ENCODE measurements at regions not wholly inside any gene's neighbourhood (a gene's known extent, or its start where the extent isn't known, plus 50 kb on each side); places are given as distances from the start of the nearest gene placed in this dataset.
A peak's percentile ranks its signal among the peaks of the same experiment; 100 is the strongest.

- Histone ChIP-seq H3K4me3 (ENCODE audit: low read depth in 1 of 3, low read length in 3 of 3) (no peak overlapping the region), H3K27ac (ENCODE audit: low read depth in 1 of 2, low read length in 2 of 2) (no peak overlapping the region), H3K9ac (ENCODE audit: low read depth in 1 of 2, low read length in 2 of 2) (no peak overlapping the region), H3K9me3 (ENCODE audit: control insufficient read depth in 4 of 4, low read length in 3 of 4) (no peaks in the 10 kb centered on the region), H3K36me3 (ENCODE audit: control insufficient read depth in 4 of 4, insufficient read depth in 3 of 4, low read depth in 1 of 4, low read length in 3 of 4) (no peaks in the 10 kb centered on the region), H3K4me1 (ENCODE audit: control insufficient read depth in 4 of 4, insufficient read depth in 4 of 4, low read length in 3 of 4) (no peaks in the 10 kb centered on the region), H3K27me3 (ENCODE audit: control insufficient read depth in 4 of 4, insufficient read depth in 4 of 4, low read length in 3 of 4) (no peaks in the 10 kb centered on the region)
- TF ChIP-seq RAD21 (IDR thresholded peaks at IDR 0.05), result peak in 1 of 2 donors; percentile 66
- TF ChIP-seq, protein P1, sequence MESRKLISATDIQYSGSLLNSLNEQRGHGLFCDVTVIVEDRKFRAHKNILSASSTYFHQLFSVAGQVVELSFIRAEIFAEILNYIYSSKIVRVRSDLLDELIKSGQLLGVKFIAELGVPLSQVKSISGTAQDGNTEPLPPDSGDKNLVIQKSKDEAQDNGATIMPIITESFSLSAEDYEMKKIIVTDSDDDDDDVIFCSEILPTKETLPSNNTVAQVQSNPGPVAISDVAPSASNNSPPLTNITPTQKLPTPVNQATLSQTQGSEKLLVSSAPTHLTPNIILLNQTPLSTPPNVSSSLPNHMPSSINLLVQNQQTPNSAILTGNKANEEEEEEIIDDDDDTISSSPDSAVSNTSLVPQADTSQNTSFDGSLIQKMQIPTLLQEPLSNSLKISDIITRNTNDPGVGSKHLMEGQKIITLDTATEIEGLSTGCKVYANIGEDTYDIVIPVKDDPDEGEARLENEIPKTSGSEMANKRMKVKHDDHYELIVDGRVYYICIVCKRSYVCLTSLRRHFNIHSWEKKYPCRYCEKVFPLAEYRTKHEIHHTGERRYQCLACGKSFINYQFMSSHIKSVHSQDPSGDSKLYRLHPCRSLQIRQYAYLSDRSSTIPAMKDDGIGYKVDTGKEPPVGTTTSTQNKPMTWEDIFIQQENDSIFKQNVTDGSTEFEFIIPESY (IDR thresholded peaks at IDR 0.05), result no peak
- no peak for TF ChIP-seq HNF4A (conservative IDR thresholded peaks at IDR 0.05)
- peak; percentile 12 for TF ChIP-seq CTCF (IDR thresholded peaks at IDR 0.05; ENCODE audit: low read depth, low read length, missing input control)
- no peak for DNase-seq (ENCODE audit: low spot score)
- WGBS, result 99% methylated on average over 2 of the region's 2 CpGs
Observed at GRCh38 chrY:19015854-19016253, 242.3 kb upstream of the HSFY2 start.

GRCh38 chrY:19015213-19015612 lies 241.7 kb upstream of the HSFY2 start:
- no peak for TF ChIP-seq SP1 (IDR thresholded peaks at IDR 0.05)
- Histone ChIP-seq H3K4me1 (ENCODE audit: control insufficient read depth in 4 of 4, insufficient read depth in 4 of 4, low read length in 3 of 4) (no peaks in the 10 kb centered on the region), H3K4me3 (ENCODE audit: low read depth in 1 of 3, low read length in 3 of 3) (no peak overlapping the region), H3K9ac (ENCODE audit: low read depth in 1 of 2, low read length in 2 of 2) (no peak overlapping the region), H3K9me3 (ENCODE audit: control insufficient read depth in 4 of 4, low read length in 3 of 4) (no peaks in the 10 kb centered on the region), H3K27ac (ENCODE audit: low read depth in 1 of 2, low read length in 2 of 2) (no peak overlapping the region), H3K27me3 (ENCODE audit: control insufficient read depth in 4 of 4, insufficient read depth in 4 of 4, low read length in 3 of 4) (no peaks in the 10 kb centered on the region), H3K36me3 (ENCODE audit: control insufficient read depth in 4 of 4, insufficient read depth in 3 of 4, low read depth in 1 of 4, low read length in 3 of 4) (no peaks in the 10 kb centered on the region)
- DNase-seq (ENCODE audit: low spot score), result no peak
- WGBS, result 95% methylated on average over 2 of the region's 2 CpGs

DNA sequence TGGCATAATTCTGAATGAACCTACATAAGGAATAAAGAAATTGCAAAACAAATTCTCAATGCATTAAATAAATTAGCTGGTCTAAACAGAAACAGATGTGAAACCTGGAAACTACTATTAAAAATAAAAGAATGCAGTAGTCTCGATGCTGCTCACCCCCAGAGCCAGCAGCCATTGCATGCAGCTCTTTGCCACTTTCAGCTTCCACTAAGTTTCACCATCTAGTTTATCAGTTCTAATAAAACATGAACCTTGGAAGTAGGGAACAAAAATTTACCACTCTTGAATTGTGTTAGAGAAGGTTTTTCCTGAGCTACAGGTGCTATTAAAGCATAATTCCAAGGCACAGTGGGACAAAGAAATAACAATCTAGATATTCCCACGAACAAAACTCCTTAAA lies 239.4 kb upstream of the HSFY2 start:
- WGBS, result 30% methylated on average over 2 of the region's 2 CpGs
- Histone ChIP-seq H3K36me3 (ENCODE audit: control insufficient read depth in 4 of 4, insufficient read depth in 3 of 4, low read depth in 1 of 4, low read length in 3 of 4) (no peaks in the 10 kb centered on the region), H3K4me1 (ENCODE audit: control insufficient read depth in 4 of 4, insufficient read depth in 4 of 4, low read length in 3 of 4) (no peaks in the 10 kb centered on the region), H3K27ac (ENCODE audit: low read depth in 1 of 2, low read length in 2 of 2) (no peak overlapping the region), H3K9ac (ENCODE audit: low read depth in 1 of 2, low read length in 2 of 2) (no peak overlapping the region), H3K4me3 (ENCODE audit: low read depth in 1 of 3, low read length in 3 of 3) (no peak overlapping the region), H3K27me3 (ENCODE audit: control insufficient read depth in 4 of 4, insufficient read depth in 4 of 4, low read length in 3 of 4) (no peaks in the 10 kb centered on the region), H3K9me3 (ENCODE audit: control insufficient read depth in 4 of 4, low read length in 3 of 4) (no peaks in the 10 kb centered on the region)
- no peak for DNase-seq (ENCODE audit: low spot score)
- TF ChIP-seq YY1 (IDR thresholded peaks at IDR 0.05), result peak; percentile 70
- TF ChIP-seq, protein P1 (IDR thresholded peaks at IDR 0.05), result no peak
- no peak for TF ChIP-seq FOXA1 (IDR thresholded peaks at IDR 0.05)
- TF ChIP-seq HNF4A (conservative IDR thresholded peaks at IDR 0.05), result peak in 1 of 2 donors; percentile 24

Data from liver (tissue), 8 donors.